Left lung (tissue), 4 donors: ENCODE measurements at regions not wholly inside any gene's neighbourhood (a gene's known extent, or its start where the extent isn't known, plus 50 kb on each side); places are given as distances from the start of the nearest gene placed in this dataset.
"Not testable (repeated sequence)": the region's sequence is repeated elsewhere in the genome, so short reads cannot be mapped to it uniquely, and the experiment has no call there.

Experiments
- ATAC-seq: fragments of 200-7000 bp; cut with Tn5 transposase; one replicate; pipeline ENCODE4 v1.9.1; 2020; ENCODE audit warnings: moderate library complexity
- DNase-seq, 4 donors: peaks; one replicate each; pipeline ENCODE4 v3.0.0-alpha.2; 2013 to 2020
- H3K27ac ChIP-seq, 2 donors: fragments of 200-600 bp; sonication (generic) in 1 of 2; one replicate each; pipeline versions ENCODE4 v1.5.0 to v1.8.0; 2020 to 2021
- H3K27me3 ChIP-seq, 2 donors: fragments of 200-600 bp; sonication (generic) in 1 of 2; one replicate each; pipeline versions ENCODE4 v1.5.0 to v1.8.0; 2020 to 2021
- H3K36me3 ChIP-seq, 2 donors: fragments of 200-600 bp; sonication (generic) in 1 of 2; one replicate each; pipeline versions ENCODE4 v1.5.0 to v1.8.0; 2020 to 2021
- H3K4me1 ChIP-seq, 2 donors: fragments of 200-600 bp; one replicate each; pipeline ENCODE4 v1.8.0; 2021
- H3K4me3 ChIP-seq, 2 donors: fragments of 200-600 bp; sonication (generic) in 1 of 2; one replicate each; pipeline versions ENCODE4 v1.5.0 to v1.8.0; 2020 to 2021; ENCODE audit warnings: mild to moderate bottlenecking in 1 of 2
- H3K9me3 ChIP-seq, 2 donors: fragments of 200-600 bp; sonication (generic) in 1 of 2; one replicate each; pipeline versions ENCODE4 v1.5.0 to v1.8.0; 2020 to 2021
- CTCF ChIP-seq, 2 donors: fragments of 200-600 bp; sonication (generic) in 1 of 2; IDR thresholded peaks; one replicate each; pipeline versions ENCODE4 v1.5.0 to v1.8.0; 2021; ENCODE audit warnings: antibody characterized with exemption in 2 of 2
- intact Hi-C, 2 donors: fragments of 100-400 bp; cut with DNase I; formaldehyde crosslinking; loops; one replicate each; pipeline versions ENCODE4 v1.11.2 to v1.14.2; 2022
- donor health status: DM: no; HTN: yes; CAD: no.
- donor health status: DM: no; HTN: no; CAD: no.

GRCh38 chr16:65260746-65261145 lies 138.9 kb upstream of the CDH11 start:
- no peaks in the 10 kb centered on the region for H3K4me1 ChIP-seq
- H3K4me3 ChIP-seq = no peak overlapping the region
- H3K9me3 ChIP-seq = peaks cover 0 to 7% of the 10 kb centered on the region in 2 donors
- no peak overlapping the region for H3K27ac ChIP-seq
- DNase-seq = no peak
- no peaks in the 10 kb centered on the region for H3K36me3 ChIP-seq
- H3K27me3 ChIP-seq = no peaks in the 10 kb centered on the region
- no peak for ATAC-seq
- intact Hi-C loops = no loop called here
- no peak for TF ChIP-seq CTCF (IDR thresholded peaks at IDR 0.05)

- intact Hi-C loops = no loop called here
- Histone ChIP-seq H3K4me3 (no peak overlapping the region), H3K4me1 (no peaks in the 10 kb centered on the region), H3K27ac (no peak overlapping the region), H3K27me3 (no peaks in the 10 kb centered on the region), H3K9me3 (no peaks in the 10 kb centered on the region), H3K36me3 (no peaks in the 10 kb centered on the region)
- DNase-seq (no peak), ATAC-seq (no peak)
- TF ChIP-seq CTCF (IDR thresholded peaks at IDR 0.05) = no peak
Observed at GRCh38 chr16:65254144-65254543, 132.3 kb upstream of the CDH11 start.

GRCh38 chr16:65249768-65250167 lies 127.9 kb upstream of the CDH11 start:
- ATAC-seq (peak; percentile 65), DNase-seq (peak in 2 of 4 donors; percentile 21 to 31)
- H3K4me1 ChIP-seq = no peaks in the 10 kb centered on the region
- intact Hi-C loops = no loop called here
- H3K27me3 ChIP-seq = no peaks in the 10 kb centered on the region
- no peak overlapping the region for H3K27ac ChIP-seq
- H3K9me3 ChIP-seq = no peaks in the 10 kb centered on the region
- TF ChIP-seq CTCF (IDR thresholded peaks at IDR 0.05) = no peak
- H3K36me3 ChIP-seq = no peaks in the 10 kb centered on the region
- no peak overlapping the region for H3K4me3 ChIP-seq

DNA sequence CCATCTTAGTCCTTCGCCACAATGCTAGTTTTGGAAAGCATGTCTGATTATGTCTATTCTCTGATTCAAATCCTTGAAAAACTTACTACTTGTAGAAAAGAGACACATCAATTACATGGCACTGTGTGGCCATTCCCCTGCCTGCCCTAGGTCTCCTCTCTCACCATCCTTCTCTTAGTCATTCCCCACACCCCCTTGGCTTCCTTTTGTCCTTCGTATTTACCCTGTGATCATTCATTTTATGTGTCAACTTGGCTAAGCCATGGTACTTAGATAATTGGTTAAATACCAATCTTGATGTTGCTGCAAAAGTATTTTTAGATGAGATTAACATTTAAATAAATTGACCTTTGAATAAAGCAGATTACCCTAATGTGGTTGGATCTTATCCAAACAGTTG lies 122.9 kb upstream of the CDH11 start:
- Histone ChIP-seq H3K4me3 (no peak overlapping the region), H3K36me3 (no peaks in the 10 kb centered on the region), H3K9me3 (no peaks in the 10 kb centered on the region), H3K27me3 (no peaks in the 10 kb centered on the region), H3K4me1 (no peaks in the 10 kb centered on the region), H3K27ac (no peak overlapping the region)
- ATAC-seq (no peak), DNase-seq (no peak)
- no peak for TF ChIP-seq CTCF (IDR thresholded peaks at IDR 0.05)
- intact Hi-C loops = no loop called here

- intact Hi-C loops = no loop called here
- no peak for TF ChIP-seq CTCF (IDR thresholded peaks at IDR 0.05)
- DNase-seq (no peak), ATAC-seq (no peak)
- H3K4me1 ChIP-seq = no peaks in the 10 kb centered on the region
- H3K9me3 ChIP-seq = no peaks in the 10 kb centered on the region
- H3K27ac ChIP-seq = no peak overlapping the region
- no peaks in the 10 kb centered on the region for H3K27me3 ChIP-seq
- no peaks in the 10 kb centered on the region for H3K36me3 ChIP-seq
- no peak overlapping the region for H3K4me3 ChIP-seq
Observed at GRCh38 chr16:65235339-65236177, 113.7 kb upstream of the CDH11 start.

DNA sequence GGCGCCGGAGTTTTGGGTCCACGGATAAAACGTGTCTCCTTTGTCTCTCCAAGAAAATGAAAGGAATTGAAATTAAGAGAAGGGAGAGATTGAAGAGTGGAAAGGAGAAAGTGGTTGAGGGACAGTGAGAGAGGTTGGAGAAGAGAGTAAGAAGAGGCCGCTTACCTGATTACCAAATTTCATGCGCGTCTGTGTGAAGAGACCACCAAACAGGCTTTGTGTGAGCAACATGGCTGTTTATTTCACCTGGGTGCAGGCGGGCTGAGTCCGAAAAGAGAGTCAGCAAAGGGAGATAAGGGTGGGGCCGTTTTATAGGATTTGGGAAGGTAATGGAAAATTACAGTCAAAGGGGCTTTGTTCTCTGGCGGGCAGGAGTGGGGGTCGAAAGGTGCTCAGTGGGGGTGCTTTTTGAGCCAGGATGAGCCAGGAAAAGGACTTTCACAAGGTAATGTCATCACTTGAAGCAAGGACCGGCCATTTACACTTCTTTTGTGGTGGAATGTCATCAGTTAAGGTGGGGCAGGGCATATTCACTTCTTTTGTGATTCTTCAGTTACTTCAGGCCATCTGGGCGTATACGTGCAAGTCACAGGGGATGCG lies 113.0 kb upstream of the CDH11 start:
- intact Hi-C loops, DNase-seq, H3K27me3 ChIP-seq, H3K27ac ChIP-seq, H3K36me3 ChIP-seq, H3K4me3 ChIP-seq, H3K9me3 ChIP-seq, ATAC-seq, H3K4me1 ChIP-seq: not testable (repeated sequence)
